Suprapubic skin (tissue), 3 donors: ENCODE measurements at regions not wholly inside any gene's neighbourhood (a gene's known extent, or its start where the extent isn't known, plus 50 kb on each side); places are given as distances from the start of the nearest gene placed in this dataset.

Experiments used
- EP300 ChIP-seq: sonication (generic); formaldehyde crosslinking; IDR thresholded peaks from one replicate; pipeline ENCODE4 v1.6.1; 2017; ENCODE audit warnings: antibody characterized with exemption
- TF ChIP-seq, protein P1 (sequence below), 2 donors: fragments of 200-600 bp in 1 of 2; fragments of 450-650 bp in 1 of 2; sonication (generic) in 1 of 2; IDR thresholded peaks; one replicate each; pipeline ENCODE4 v1.5.1; 2016 to 2019; ENCODE audit warnings: antibody characterized with exemption in 2 of 2, mild to moderate bottlenecking in 1 of 2, moderate library complexity in 1 of 2

GRCh38 chr6:9062596-9062995 is 627.3 kb upstream of the SLC35B3 start:
- TF ChIP-seq EP300 = no peak
- TF ChIP-seq, protein P1, sequence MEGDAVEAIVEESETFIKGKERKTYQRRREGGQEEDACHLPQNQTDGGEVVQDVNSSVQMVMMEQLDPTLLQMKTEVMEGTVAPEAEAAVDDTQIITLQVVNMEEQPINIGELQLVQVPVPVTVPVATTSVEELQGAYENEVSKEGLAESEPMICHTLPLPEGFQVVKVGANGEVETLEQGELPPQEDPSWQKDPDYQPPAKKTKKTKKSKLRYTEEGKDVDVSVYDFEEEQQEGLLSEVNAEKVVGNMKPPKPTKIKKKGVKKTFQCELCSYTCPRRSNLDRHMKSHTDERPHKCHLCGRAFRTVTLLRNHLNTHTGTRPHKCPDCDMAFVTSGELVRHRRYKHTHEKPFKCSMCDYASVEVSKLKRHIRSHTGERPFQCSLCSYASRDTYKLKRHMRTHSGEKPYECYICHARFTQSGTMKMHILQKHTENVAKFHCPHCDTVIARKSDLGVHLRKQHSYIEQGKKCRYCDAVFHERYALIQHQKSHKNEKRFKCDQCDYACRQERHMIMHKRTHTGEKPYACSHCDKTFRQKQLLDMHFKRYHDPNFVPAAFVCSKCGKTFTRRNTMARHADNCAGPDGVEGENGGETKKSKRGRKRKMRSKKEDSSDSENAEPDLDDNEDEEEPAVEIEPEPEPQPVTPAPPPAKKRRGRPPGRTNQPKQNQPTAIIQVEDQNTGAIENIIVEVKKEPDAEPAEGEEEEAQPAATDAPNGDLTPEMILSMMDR (IDR thresholded peaks at IDR 0.05) = no peak
